ENCODE measurements at regions not wholly inside any gene's neighbourhood (a gene's known extent, or its start where the extent isn't known, plus 50 kb on each side); places are given as distances from the start of the nearest gene placed in this dataset.

DNA sequence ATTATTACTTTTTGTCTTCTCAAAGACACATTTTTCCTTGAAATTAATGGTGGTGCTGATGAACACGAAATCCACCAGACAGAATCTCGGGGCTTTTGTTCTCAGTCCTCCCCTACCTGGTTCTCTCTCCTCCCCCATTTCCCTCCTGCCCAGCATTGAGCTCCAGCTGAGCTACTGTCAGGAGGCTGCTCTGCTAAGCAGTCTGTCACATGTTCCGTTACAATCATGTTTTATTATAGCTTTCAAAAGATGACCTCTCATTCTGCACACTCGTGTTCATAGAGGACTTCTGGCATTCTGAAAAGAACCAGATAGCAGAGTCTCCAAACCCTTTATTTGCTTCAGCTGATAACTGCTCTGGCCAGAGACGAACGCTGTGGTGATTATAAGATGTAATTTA lies 732.5 kb upstream of the RBFOX1 start:
- no peak for DNase-seq (ENCODE audit: low read depth in 2 of 2)

DNA sequence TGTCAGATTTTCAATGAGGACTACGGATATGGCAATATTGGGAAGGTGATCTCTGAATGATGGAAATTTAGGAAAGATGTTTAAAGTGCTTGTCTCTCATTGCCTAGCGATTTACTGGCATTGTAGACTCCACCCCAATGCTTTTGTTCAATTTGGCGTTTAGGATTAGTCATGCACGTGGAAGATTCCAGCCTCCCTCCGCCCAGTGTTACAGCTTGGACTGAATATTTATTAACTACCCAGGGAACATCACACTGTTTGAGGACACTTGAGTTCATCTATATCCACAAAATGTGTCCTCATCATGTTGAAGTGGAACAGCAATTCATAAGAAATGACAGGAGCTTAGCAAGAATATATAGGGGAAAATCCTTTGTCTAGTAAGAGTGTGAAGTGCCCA lies 738.8 kb upstream of the RBFOX1 start:
- DNase-seq (ENCODE audit: low read depth in 2 of 2): no peak

DNA sequence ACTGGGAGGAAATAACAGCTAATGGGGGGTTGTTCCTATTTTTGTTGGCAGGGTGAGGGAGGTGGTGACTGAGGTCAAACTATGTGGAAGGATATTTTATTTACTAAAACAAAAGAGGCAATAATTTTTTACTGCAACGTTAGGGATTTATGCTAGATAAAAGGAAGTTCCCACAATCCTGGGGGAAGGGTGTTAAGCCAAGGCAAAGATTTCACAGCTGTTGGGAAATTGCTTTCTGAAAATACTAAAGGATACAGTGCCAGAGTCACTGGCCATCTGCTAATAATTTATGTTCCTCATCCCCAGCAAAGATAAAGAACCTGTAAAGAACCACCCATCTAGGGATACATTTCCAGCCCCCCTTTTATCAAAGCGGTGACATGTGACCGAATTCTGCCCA lies 756.0 kb upstream of the RBFOX1 start:
- no peak for DNase-seq (ENCODE audit: low read depth in 2 of 2)

DNA sequence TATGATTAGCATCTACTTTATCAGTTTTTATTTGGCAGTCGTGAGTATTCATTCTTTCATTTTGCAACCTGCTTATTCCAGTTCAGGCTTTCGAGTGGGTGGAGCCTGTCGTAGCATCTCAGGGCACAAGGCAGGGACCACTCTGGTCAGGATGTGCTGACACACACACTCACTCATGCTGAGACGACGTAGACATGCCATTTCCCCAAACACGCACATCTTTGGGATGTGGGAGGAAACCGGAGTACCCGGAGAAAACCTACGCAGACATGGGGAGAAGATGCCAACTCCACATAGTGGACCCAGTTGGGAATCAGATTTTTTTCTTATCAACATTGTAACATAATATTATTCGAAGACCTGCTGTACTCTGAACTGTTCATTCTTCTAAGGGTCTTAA lies 756.5 kb upstream of the RBFOX1 start:
- DNase-seq (ENCODE audit: low read depth in 2 of 2): no peak

DNA sequence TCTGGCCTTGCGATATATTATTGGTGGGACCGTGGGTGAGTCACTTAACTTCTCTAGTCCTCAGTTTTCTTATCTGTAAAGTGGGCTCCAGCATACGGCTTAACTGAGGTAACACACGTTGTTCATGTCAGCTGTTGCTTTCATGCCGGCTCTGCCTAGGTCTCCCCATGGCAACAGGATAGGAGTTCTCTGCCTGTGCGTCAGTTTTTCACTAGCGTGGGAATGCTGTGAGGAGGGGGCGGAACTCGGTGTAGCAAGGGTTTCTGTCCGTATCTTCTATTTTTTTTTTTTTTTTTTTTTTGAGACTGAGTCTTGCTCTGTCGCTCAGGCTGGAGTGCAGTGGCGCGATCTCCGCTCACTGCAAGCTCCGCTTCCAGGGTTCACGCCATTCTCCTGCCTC lies 758.5 kb upstream of the RBFOX1 start:
- DNase-seq (ENCODE audit: low read depth in 2 of 2): no peak

DNA sequence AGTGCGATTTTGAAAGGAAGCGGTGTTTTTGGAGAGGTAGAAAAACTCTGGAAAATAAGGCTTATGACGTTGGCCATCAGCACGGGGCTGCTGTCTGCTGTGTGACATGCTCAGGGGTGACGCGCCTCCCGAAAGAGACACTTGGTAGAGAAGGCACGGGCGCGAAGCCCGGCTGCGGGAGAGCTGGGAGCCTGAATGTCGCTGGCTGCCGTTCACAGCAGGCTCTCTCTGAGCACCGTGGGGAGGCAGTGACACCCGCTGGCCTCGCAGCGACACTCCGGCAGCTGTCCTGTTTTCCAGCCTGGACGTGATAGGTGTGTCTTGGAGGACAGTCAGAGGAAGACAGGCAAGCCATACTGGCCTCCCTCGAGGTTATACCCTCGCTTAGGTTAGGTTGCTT lies 759.1 kb upstream of the RBFOX1 start:
- no peak for DNase-seq (ENCODE audit: low read depth in 2 of 2)

DNA sequence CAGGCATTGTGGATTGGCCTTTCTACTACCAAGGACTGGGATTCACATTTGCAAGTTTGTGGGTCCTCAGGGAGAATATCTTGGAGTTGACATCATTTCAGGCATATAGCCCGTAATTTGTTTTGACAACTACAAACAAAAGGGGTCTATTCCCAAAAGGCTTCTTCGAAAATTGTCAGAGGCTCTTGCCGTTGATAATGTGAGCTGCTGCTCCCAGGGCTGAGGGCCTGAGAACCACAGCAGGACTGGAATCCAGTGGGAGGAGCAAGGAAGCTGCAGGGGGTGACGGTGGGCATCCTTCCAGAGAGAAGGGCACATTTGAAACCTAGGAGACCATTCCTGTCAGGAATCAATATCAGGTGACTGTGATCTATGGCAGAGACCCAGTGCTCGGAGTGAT lies 761.6 kb upstream of the RBFOX1 start:
- no peak for DNase-seq (ENCODE audit: low read depth in 2 of 2)

DNA sequence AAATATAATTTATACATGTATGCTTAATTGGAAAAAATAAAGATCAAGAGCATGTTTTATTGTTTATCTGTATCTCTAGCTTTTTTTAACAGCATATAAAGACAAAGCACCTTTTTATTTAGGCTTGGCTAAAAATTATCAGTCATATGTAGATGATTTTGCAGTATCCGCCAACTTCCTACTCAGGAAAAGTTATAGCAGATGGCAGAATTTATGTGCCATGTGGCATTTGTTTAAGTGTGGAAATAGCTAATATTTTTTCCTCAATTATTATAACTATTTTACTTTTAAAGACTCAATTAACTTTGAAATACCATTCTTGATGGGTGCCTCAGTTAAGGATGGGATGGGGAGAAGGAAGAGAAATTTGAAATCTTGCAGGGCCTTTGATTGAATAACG lies 762.1 kb upstream of the RBFOX1 start:
- no peak for DNase-seq (ENCODE audit: low read depth in 2 of 2)

DNA sequence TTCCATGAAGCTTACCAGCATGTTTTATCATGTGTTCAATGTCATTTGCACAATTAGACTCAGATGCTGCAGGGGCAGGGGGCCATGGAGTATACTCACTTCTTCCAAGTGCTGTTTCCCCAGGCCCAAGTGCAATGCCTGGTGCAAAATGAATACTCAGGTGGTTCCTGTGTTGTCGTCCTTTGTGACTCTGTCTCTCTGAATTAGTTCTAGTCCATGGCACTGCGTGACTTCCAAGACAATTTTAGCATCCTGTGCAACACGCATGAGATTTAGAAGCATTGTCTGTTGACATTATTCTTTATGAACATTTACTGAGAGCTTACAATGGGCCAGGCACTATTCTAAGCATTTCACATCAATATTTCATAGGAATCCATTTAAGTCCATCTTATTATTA lies 769.7 kb upstream of the RBFOX1 start:
- DNase-seq (ENCODE audit: low read depth in 2 of 2): no peak

DNA sequence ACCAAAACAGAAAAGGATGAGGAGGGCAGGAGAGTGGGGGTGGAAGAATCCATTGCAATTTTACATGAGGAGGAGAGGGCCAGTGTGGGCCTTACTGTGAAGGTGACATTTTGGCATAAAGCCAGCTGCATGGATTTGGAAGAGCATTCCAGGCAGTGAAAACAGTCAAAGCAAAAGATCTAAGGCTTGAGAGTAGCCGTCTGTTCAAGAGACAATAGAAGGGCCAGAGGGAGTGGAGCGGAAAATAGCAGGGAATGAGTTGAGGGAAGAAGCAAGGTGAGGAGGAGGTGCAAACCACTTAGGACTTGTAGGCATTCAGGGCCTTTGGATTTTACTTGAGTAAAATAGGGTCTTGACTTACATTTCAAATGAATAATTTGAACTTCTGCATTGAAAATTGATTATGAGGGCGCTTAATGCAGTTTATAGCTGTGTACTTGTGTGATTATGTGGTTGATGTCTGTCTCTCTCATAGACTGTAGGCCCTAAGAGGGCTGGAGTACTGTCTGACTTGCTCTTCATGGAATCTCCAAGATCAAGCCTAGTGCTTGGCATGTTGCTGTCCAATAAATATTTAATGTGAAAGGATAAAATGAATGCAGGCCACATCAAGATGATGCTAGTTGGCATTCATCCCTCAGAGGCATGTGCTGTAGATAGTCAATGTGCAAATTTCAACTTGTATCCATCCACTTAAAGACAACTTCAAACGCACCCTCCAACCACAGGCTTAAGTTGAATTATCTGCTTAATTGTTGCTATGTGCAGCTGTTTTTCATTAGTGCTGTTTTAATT lies 772.1 kb upstream of the RBFOX1 start:
- no peak for DNase-seq (ENCODE audit: low read depth in 2 of 2)

DNA sequence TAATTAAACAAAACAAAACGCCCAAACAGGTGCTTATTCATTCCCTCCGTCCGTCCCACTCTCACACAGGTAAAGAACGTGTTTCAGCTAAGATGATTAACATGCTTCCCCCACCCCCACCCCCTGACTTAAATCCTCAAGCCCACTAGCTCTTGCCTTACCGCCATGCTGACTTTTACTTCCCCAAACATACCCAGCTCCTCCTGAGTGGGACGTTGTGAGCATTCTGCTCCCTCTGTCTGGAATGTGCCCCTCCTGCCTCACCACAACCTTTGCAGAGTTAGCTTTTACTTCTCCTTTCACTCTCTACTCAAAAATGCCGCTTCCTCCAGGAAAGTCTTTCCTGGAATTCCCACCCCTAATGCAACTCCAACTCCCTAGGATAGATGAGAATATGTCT lies 774.0 kb upstream of the RBFOX1 start:
- no peak for DNase-seq (ENCODE audit: low read depth in 2 of 2)

DNA sequence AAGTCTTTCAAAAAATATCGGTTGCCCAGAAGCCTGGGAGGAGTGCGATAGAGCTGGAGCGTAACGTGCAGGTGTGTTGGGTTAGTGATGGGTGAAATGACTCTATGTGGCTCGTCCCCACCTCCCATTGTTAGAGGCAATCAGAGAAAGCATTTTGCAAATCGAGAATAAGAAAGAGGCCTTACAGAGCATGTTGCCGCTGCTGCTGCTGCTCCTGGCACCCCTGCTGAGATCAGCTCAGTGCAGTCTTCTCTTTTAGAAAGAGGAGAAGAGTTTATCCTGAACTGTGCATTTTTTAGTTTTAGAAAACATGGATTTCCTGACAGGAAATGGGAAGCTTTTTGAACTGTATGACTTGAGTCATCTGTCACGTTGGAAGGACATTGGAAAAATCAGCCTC lies 774.5 kb upstream of the RBFOX1 start:
- no peak for DNase-seq (ENCODE audit: low read depth in 2 of 2)

DNA sequence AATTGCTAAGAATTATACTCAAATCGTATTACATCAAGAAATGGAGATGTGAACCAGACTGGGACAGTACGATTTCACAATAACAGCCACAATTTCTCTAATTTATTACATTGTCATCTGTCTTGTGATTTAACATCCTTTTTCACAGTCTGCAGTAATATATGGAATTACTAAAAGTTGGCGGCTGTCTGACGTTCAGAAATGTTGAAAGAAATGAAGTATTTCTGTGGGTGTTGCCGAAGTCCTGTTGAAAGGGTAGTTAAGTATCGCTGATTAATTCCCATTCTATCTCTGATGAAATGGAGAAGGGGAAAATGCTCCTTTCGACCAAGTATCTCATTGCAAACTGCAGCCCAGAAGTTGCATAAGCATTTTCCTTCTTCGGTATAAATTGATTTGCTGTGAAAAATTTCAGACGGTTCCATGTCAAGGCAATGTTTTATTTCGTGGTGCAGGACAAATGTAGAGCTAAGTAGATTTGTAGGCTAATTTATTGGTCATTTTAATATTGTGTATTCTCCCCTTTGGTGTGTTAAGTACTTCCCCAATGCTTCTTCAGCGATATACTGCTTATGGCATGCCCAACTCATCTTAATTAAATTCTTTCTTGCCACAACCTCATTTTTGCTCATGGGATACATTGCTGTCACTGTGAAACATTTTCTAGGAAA lies 775.2 kb upstream of the RBFOX1 start:
- no peak for DNase-seq (ENCODE audit: low read depth in 2 of 2)

DNA sequence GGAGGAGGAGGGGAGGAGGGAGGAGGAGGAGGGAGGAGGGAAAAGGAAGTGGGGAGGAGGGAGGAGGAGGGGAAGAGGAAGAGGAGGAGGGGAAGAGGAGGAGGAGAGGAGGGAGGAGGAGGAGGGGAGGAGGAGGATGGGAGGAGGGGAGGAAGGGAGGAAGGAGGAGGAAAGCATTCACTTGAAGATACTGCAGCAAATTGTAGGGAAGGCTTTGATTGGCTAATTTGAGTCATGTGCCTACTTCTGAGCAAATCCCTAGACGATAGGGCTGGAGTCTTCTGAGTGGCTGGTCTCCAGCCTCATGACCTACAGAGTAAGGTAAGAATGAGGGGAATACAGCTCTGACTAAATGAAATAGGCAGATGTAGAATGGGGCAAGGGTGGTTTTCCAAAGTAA lies 783.2 kb upstream of the RBFOX1 start:
- no peak for DNase-seq (ENCODE audit: low read depth in 2 of 2)

DNA sequence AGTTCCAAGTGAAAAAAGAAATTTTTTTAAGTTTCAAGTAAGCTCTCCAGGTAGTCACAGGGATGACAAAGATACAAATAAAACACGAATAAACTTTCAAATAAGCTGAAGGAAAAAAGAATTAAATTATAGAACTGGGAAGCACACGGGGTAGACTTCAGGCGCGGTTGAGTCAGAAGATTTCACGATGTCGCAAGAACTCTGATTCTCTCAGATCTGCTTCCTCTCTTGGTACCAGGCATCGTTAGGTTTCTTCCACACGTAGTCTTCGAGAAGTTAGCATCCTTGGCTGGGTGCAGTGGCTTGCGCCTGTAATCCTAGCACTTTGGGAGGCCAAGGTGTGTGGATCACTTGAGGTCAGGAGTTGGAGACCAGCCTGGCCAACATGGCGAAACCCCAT lies 784.1 kb upstream of the RBFOX1 start:
- no peak for DNase-seq (ENCODE audit: low read depth in 2 of 2)

DNA sequence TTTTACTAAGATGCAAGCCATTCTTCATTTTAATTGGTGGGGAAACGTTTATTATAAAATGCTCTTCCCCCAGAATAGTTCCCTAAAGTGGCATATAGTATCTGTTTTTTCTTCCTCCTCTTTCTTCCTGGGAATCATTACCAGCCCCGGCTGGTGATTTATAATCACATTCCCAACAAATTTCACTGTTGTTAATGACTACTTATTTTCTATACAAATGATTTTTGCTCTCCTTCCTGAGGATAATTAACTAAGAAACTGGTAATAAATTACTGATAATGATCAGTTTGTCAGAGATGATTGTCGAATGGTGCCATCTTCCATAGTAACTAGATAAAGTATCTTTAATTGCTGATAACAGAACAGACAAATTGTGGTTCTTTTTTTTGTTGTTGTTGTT lies 785.5 kb upstream of the RBFOX1 start:
- no peak for DNase-seq (ENCODE audit: low read depth in 2 of 2)

DNA sequence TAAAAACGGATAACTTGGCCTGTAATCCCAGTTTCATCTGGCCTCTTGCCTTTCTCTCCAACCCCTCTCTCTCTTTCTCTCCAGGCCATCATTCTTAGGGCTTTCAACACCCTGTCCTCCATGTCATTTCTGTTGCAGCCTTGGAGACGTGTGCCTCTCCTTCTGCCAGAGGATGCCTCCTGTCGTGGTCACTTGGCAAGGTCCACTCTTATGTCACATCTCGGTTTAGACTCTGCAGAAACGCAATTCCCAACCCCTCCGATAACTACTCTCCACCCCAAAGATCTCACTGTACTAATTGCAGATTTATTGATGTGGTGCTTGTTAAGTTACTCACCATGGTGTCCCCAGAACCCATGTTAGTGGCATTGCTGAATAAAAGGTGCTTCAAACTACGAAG lies 787.3 kb upstream of the RBFOX1 start:
- no peak for DNase-seq (ENCODE audit: low read depth in 2 of 2)

DNA sequence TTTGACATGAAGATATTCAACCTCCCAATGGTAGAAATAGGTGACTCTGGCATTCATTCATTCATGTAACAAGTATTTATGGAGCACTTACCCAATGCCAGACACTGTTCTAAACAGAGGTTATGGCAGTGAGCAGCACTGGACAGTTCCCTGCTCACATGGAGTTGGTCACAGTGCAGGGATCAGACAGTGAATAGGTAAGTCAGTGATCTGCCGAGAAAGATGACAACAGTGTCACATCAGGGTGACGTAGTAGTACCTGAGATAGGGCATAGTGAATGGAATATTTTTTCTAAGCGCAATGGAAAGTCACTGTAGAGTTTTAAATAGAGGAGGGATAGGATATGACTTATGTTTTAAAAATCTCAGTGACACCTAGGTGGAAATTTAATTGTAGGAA lies 791.4 kb upstream of the RBFOX1 start:
- no peak for DNase-seq (ENCODE audit: low read depth in 2 of 2)

DNA sequence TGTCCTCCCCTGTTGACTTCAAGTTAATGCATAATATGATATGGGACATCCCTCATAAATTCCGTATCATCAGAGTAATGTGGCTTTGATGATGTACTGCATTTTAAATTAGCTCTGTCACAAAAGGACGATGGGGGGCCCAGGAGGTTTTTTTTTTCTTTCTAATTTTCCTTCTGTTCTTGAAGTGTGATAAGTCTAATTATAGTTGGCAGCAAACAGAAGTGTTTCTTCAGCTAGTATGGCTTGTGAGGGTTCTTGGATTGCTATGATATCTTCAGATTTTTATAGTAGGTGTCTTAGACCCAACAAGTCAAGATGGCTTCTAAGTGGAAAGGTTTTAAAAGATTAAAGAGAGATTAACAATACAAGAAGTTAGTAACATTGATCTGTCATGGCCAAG lies 796.2 kb upstream of the RBFOX1 start:
- no peak for DNase-seq (ENCODE audit: low read depth in 2 of 2)

DNA sequence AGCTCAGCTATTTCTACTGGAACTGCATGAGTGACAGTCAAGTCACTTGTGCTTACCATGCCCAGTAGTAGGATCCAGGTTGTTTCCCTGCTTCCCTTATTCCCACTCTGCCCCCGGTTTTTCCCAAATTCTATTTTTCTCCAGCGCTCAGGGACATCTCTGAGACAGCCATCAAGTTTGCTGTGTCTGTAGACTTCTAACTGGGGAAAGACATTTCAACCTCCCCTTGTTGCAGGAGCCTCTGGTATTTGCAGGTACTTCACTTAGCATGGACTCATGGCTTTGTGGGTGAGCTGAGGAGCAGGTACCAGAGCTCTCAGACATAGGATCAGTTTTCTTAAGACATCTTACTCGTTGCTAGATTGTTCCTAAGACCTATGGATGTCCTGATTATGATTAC lies 801.6 kb upstream of the RBFOX1 start:
- DNase-seq (ENCODE audit: low read depth in 2 of 2): no peak

DNA sequence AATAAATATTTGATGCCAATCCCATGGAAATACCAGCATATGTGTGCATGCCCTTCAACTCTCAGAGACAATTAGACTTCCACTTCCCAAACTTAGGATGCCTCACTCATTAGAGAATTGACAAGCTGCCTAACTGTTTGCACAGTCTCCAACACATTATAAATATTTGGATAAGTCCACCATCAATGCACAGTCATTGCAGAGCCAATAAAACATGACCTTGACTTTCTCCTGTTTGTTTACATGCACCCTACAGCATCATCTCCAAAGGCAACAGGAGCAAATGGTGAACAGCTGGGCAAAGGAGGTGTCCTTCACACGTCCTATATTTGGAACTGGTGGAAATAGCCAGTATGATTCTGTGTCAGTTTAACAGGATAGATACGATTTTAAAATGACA lies 804.4 kb upstream of the RBFOX1 start:
- DNase-seq (ENCODE audit: low read depth in 2 of 2): no peak

DNA sequence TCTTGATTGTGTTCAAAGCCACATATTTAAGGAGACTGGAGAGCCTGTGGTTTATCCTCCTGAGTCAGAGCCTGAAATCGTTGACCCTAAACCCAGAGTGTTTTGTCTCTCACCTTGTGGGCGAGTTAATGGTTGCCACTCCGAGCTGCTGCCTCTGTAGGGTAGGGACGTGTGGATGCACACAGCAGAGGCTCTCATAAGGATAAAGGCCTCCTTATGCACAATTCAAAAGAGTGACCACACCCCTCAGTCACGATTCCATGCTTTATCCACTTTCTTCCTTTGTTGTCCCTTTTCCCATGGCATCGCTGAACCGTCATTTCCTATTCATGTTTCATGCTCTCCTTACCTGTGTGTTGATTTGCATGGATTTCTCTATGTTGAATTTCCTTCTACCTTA lies 805.0 kb upstream of the RBFOX1 start:
- no peak for DNase-seq (ENCODE audit: low read depth in 2 of 2)

DNA sequence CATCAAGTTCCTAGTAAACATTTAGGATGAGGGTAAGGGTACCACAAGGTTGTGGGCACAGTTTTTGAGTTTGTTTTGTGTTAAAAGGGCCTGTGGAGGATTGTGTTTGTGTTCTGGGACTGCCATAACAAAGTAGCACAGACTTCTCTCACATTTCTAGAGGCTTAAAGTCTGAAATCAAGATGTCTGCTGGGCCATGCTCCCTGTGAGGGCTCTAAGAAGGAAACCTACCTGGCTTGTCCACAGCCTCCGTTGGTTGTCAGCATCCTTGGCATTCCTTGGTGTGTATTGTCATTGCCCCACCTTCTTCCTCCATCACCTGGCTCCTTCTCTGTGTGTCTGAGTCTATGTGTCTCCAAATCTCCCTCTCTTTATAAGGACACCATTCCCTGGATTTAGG lies 808.1 kb upstream of the RBFOX1 start:
- no peak for DNase-seq (ENCODE audit: low read depth in 2 of 2)

All from stimulated activated CD4-positive, alpha-beta T cell treated with anti-CD3 and anti-CD28 coated beads, Interleukin-15, amount 100 ng/mL, for 48 hours (primary cell).